Activated CD8-positive, alpha-beta memory T cell treated with anti-CD3 and anti-CD28 coated beads, Interleukin-2, amount 50 U/mL, for 48 hours (primary cell): ENCODE measurements at regions not wholly inside any gene's neighbourhood (a gene's known extent, or its start where the extent isn't known, plus 50 kb on each side); places are given as distances from the start of the nearest gene placed in this dataset.

Experiments used
- DNase-seq: peaks from one replicate; pipeline ENCODE4 v3.0.0-alpha.2; 2020

DNA sequence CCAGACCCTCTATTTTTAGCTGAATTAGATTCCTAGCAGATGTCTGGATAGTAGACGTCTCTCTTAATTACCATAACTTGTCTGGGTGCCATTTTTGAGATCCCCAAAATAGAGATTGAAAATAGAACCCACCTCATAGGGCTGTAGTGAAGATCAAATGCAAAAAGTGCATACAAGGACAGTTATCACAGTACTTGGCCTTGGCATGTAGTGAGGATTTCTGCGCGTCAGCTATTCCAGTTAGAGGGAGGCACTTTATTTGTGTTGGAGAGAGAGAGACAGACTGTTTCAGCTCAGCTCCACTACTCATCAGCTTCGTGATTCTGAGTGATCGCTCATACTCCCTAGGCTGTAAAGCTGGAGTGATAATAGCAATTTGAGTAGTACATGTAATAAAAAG, 59.6 kb upstream of the CDH13 start:
- DNase-seq: no peak

DNA sequence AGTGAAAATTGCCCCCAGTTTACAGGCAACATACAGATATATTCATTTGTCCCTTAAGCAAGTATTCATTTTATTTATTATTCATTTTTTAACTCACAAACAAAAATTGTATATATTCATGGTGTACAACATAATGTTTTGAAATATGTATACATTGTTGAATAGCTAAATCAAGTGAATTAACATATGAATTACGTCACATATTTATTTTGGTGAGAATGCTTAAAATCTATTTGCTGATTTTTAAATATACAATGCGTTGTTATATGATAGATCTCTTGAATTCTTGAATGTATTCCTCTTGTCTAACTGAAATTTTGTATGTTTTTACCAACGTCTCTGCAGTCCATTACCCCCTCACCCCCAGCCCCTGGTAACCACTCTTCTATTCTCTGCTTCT, 63.4 kb upstream of the CDH13 start:
- no peak for DNase-seq

DNA sequence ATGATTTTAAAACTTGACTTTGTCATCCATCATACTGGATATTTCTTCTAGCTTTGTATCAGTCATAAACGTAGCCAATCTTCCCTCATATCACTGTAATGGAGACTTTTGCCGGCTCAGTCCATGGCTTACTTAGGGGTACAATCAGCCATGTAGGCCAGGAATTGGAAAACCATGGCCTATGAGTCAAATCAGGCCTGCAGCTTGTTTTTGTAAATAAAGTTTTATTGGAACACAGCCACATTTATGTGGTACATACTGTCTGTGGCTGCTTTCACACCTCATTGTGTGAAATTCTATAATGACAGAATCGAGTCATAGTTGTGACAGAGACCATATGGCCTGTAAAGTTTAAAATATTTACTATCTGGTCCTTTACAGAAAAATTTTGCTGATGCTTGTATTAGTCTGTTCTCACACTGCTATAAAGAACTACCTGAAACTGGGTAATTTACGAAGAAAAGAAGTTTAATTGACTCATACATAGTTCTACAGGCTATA, 64.5 kb upstream of the CDH13 start:
- no peak for DNase-seq

DNA sequence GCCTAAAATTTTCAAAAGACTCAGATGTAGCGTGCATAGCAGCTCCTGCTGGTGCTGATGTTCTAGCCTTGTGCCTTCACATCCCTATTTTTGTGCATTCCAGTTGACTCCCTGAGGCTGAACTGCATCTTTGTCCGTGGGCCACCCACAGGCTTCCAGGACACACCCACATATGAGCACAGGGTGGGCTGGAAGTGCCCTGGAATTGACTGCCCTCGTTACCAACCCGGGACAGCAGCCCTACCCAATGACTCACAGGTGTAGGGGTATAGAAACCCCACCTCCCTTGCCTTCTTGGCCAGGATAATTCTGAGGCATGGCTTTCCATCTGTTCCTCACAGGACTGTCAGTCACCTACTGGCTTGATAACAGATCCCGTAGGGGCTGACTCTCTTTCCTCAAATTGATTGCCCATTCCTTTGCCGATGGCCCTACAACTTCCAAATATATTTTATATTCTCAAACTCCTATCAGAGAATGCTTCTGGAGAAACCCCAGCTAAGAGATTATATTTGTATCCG, 65.9 kb upstream of the CDH13 start:
- DNase-seq: no peak

DNA sequence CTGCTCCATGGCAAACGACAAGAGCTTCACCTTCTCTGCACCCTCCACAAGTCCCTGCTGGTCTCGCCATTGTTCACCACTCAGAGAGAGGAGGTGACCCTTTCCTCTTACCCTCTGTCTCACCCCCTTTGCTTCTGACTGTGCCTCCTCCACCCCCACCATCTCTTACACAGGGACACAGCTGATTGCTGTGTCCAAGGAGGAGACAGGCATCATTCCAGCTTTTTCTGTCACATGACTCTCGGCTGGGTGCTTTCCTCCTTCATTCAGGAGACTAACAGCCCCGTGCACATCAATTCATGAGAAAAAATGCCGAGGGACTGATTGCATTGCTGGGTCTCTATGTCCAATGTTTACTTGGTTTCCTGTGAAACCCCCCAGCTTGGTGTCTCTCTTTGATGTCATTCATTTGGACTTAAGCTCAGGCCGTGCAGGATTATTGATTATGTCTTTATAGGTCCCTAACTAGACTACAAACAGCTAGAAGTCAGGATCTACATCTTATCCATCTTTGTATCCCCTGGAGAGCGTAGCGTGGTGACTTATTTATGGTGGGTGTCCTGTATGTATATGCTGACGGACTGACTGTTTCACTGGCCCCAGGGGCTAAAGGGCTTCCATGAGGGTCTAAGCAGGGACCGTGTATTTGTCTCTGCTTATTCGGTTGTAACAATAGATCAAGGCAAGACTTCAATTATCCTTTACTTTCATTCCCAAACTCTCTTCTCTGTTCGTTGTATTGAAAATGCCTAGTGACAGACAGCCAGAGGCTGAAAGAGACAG, 82.2 kb upstream of the CDH13 start:
- DNase-seq: no peak

DNA sequence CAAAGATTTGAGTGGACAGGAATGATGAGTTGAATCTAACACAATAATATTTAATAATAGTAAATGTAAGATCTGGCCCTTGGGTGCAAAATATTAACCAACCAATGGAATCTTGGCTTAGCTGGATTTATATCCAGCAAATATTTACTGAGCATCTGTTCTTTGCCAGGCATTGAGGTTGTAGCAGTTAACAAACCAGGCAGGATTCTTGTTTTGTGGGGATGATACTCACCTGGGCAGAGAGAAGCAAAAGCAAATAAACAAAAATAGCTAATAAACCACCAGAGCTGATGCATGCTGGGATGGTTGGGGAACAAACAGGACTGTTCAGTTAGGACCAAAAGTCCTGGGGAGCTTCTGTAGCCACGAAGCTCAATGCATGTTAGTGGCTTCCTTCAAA, 84.1 kb upstream of the CDH13 start:
- DNase-seq: no peak

DNA sequence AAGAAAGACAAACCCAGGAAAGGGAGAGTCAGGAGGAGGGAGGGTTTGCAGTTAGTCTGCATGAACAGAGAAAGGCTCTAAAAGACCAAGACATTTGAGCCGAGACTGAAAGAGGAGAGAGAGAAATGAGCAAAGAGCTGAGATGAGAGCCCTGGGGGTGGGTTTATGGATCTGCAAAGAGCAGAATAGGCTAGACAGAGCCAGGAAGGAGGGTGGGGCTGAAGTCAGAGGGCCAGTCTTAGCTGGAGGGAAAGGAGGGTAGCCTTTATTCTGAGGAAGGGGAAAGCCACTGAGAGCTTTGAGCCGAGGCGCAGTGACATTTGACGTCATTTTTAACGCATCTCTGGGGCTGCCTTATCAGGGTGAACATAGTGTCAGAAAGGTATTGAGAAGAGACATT, 85.7 kb upstream of the CDH13 start:
- no peak for DNase-seq

DNA sequence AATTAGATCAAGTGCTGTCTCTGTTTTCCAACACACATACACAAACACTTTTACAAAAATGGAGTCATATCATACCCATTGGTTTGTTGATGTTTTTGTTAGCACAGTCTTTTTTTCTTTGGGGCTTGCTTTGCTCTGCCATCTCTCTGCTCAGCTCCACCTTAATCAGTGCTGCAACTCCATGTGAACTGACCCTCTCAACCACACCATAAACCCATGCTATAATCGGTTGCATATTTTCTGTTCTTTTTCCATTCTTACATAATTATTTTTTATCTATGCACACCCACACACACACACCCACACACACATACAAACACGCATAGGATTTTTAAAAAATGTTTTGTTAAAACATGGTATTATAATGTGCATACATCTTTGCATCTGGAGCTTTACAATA, 91.0 kb upstream of the CDH13 start:
- DNase-seq: no peak

DNA sequence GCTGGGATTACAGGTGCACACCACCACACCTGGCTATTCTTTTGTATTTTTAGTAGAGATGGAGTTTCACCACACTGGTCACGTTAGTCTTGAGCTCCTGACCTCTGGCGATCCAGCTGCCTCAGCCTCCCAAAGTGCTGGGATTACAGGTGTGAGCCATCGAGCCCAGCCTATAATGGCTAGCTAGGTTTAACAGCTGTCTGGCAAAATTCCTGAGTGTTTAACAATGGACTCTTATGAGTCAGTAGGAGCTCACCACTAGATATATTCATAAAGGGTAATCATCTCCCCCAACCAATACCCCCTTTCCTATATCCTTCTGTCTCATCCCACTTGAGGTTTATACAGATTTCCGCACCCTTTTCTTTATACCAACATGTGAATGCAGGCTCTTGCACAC, 91.5 kb upstream of the CDH13 start:
- DNase-seq: no peak

DNA sequence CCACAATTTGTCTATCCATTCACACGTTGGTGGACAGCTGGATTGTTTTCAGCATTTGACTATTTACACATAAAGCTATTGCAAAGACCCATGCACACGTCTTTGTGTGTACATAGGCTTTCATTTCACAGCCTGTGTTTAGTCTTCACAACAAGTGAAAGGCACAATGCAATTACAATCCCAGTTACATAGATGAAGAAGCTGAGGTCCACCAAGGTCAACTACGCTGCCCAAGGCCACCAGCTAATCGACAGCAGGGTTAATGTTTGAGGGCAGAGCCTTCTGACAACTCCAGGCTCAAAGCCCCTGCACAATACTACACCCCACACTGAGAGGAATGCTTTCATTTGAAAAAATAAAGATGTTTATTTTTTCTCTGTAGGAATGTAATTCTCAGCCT, 93.6 kb upstream of the CDH13 start:
- no peak for DNase-seq

DNA sequence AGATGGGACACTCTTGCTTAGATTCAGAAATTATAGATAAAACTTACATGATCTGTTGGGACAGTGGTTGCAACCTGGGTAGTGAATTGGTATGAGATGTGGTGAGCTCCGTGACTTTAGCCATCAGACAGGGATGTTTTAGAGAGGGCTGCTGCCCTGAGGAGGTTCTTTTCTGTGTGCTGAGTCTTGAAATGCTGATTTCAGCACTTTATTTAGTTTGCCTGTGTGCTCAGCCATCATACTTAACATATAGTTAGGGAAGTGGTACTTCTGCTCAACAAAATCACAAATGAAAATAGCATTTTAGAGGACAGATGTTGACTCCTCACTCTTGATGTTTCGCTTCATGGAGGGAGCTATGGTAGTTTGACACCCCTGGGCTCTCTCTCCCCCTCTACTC, 95.9 kb upstream of the CDH13 start:
- no peak for DNase-seq

DNA sequence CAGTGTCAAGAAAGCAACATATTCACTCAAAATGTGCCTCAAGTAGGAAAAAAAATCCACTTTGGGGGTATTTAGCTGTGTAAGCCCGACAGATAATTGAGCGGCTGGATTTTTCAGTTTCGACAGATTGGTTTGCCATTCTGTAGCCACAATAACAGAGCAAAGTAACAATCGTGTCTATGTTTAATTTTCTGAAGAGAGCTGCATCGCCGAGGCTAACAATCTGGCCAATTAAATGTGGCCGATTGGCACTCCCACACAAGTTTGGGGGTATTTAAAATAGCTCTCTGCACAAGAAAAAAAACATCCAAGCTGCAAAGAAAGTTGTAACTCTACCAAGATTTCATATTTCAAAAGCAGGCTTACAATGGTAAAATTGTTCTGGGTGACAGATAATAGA, 99.7 kb upstream of the CDH13 start:
- no peak for DNase-seq

DNA sequence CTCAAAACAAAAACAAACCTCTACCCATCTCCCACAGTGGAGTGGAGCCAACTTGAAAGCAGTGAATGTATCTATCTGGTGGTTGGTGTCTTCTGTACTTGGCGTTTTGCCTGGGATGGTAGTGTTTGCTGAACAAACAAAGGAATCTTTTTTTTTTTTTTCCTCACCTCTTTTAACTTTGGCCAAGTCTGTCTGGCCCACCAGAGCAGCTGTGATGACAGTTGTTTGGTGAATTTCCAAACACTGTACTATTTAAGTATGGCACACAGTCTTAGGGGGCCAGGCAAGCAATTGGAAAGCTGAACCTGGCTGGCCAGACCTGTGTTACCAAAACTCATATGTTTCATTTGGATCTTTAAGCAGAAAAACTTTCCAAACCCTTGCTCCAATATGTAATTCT, 101.8 kb upstream of the CDH13 start:
- no peak for DNase-seq

DNA sequence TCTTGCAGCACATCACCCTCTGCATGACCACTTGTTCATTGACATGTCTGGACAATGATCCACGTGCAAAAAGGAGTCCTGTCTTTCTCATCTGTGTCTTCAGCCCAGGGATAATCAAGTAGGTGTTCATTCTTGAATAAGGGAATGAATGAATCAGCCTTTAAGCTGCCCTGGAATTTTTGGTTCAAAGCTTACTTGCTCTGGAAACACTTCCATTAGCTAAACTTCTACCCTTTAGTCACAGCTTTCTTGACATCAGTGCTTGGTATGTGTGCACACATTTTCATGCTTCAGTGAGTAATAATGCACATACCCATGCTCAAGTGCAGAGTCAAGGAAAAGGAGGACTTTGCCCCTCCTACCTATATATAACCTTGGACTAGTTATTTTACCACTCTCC, 103.0 kb upstream of the CDH13 start:
- DNase-seq: no peak

DNA sequence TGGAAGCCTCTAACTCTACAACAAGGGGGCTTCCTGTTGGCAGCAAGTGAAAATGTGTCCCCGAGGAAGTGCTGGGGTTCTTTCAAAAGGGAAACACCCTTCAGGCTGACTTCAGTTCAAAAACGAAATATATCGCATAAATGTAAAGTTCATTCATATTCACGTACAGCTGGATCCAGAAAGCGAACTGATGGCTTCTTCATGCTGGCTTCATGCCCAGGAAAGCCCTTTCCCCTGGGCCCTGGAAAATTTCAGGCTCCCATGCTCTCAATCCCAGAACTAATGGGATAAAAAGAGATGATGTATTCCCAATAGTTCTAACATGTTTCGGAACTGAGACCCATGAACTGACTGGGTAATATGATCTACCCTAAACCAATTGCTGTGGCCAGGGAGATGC, 104.7 kb upstream of the CDH13 start:
- DNase-seq: no peak

DNA sequence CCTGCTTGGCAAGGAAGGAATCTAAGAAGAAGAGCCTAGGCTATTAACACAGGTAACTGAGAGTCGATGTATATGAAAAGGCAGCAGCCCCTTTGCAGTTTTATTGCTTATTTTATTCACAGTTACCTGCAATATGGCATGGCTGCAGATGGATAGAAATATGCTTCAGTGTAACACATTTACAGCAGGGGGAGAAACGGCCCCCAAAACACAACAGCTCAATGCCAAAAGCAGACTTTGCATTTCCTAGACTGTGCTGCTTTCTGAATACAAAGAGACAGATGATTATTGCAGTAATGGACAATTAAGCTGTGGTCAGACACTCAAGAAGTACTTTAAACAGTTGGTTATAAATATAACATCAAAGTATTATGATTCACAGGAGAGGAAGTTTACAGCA, 108.0 kb upstream of the CDH13 start:
- no peak for DNase-seq

DNA sequence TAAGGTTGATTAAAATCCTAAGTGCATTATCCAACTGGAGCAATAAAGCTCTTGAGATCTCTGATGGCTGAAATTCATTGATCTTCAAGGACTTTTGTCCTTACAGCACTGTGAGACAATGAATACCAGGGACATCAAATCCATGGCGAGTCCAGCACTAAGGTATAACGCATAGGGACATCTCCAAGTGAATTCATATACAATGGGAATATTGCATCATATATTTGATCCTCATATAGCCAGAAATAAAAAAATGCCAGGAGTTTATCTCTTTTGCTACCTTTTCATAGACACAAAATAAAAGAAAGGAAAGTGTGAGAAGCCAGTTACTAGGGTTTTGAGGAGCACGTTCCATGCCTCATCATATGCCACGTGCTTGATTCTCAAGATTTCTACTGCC, 112.5 kb upstream of the CDH13 start:
- DNase-seq: no peak

DNA sequence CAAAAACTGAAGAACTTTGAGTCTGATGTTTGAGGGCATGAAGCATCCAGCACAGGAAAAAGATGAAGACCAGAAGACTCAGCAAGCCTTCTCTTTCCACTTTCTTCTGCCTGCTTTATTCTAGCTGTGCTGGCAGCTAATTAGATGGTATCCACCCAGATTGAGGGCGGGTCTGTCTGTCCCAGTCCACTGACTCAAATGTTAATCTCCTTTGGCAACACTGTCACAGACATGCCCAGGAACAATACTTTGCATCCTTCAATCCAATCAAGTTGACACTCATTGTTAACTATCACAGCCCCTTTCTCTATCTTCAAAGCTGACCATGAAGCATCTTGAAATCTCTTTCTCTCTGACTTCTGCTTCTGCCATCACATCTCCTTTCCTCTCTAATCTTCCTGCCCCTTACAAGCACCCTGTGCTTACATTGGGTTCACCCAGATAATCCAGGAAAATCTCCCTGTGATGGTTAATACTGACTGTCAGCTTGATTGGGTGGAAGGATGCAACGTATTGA, 115.9 kb upstream of the CDH13 start:
- no peak for DNase-seq

DNA sequence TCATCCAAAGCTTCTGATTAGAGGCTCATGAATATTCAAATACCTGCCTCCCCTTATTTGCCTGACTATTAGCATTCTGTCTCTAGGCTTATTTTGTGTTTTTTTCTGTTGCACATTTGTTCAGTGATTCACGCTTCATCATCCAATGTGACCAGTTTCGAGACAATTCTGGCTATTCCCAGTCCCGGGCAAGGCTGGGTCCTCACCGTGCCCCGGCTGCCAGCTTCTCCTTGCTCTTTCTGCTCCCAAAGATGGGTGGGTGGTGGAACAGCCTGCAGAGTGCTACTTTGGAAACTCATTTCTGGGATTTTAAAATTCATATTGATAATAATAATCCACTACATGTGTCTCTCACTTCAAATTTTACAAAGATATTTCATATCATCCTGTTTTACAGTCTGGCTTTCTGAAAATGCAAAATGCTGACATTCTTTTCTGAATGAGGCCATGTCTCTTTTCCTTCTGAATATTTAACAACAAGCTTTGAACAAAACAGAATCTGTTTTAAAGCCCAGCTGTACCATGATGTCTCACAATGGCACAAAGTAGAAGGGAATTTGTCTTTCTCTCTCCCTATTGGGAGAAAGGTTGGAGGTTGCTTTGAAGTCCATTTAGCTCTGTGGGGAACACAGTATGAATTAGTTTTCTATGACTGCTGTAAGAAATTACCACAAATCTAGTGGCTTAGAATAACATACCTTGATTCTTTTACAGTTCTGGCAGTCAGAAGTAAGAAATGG, 116.9 kb upstream of the CDH13 start:
- DNase-seq: no peak

DNA sequence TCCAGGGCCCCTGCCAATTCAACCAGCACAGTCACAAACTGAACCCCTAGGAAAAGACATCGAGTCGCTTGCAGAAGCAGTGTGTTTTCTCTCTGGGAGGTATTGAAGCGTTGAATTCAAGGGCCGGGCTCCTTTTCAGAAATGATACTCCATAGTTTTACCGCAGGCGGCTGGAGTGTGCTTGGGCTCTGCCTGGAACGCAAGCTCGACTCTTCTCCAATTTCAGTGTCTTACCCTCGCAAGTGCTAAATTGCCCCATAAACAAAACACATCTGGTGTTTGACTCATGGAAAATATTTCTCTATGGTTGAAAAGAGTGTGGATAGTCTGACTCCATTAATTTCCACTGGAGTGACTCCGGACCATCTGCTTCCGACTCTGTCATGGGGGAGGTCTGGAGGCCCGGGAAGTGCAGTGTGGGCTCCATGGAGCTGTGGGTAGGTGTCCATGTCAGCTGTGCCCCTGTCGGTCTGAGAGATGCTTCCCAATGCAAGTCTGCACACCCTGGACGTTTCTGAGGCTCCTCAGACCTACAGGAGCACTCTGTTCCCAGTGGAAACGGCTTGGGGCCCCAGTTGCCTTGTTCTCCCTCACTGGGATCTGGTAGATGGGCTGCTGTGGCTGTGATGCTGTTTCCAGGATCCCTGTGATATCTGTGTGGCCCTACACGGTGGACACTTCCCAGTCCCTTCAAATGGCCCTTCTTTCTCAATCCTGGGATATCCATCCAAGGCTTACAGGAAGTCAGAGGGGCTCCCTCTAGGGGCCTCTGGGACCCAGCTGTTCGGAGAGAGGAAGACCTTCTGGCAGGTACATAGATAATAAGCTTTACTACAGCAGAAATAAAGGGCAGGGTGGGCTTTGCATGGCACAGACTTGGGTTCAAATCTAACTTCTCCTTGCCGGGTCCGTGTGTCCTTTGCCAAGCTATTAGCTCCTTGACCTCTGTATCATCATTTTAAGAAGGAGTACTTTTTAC, 119.8 kb upstream of the CDH13 start:
- no peak for DNase-seq

DNA sequence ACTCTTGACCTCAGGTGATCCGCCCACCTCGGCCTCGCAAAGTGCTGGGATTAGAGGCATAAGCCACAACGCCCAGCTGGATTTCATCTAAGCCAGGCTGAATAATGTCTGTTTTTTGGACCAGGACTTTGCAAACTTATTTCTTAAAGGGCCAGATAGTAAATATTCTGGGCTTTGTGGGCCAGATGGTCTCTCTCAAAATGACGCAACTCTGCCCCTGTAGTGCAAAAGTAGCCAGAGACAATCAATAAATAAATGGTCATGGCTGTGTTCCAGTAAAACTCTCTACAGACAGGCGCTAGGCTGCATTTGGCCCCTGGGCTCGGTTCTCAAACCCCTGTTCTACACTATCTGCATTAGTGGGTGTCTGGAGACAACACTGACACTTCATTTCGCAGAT, 121.9 kb upstream of the CDH13 start:
- DNase-seq: no peak

DNA sequence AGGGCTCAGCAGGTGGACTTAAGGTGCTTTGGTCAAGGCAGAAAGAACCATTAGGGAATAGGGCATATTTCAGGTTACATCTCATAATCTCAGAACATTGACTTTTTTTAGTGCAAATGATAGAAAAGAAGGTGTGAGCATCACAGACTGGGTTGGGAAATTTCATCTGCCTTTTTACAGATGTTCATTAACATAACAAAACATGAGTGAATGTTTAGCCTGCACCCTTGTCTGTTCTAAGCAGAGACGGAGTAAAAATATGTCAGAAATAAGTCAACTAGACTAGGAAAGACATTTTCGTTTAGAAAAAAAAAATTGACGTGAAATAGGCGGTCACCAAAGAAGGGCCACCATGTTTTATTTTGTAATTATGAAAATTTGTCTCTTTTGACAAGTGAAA, 127.5 kb upstream of the CDH13 start:
- DNase-seq: no peak

DNA sequence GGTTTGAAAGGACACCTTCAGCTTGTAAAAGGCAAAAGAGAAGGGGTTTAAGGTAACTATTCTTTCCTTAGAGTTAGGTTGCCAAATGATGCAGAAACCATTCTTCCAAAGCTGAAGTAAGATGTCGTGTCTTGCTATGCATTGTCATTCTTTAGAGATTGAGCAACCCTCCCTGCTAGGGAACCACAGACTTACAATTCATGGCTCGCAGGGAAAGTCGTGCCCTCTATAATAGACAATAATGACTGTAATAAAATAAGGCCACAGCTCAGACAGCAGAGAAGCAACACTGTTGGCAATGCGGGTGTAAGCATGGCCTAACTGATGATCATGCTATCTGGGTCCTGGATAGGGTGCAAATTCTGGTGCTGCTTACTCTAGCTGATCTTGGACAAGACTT, 129.6 kb upstream of the CDH13 start:
- no peak for DNase-seq
